ENCODE measurements at regions not wholly inside any gene's neighbourhood (a gene's known extent, or its start where the extent isn't known, plus 50 kb on each side); places are given as distances from the start of the nearest gene placed in this dataset.

- H3K79me2 ChIP-seq: no peaks in the 10 kb centered on the region
- no peak overlapping the region for H3K9ac ChIP-seq
- H3K27ac ChIP-seq: no peak overlapping the region
- H3K4me3 ChIP-seq (ENCODE audit: low read depth, low read length): no peak overlapping the region
- no peak overlapping the region for H3K4me2 ChIP-seq (ENCODE audit: low read length)
- H3K27me3 ChIP-seq (ENCODE audit: control insufficient read depth, insufficient read depth, low read length): no peaks in the 10 kb centered on the region
- no peaks in the 10 kb centered on the region for H3K36me3 ChIP-seq (ENCODE audit: control insufficient read depth, insufficient read depth, low read length)
- no peak for TF ChIP-seq CTCF (IDR thresholded peaks at IDR 0.05)
- H3K4me1 ChIP-seq: no peaks in the 10 kb centered on the region
- no peak overlapping the region for H2AFZ ChIP-seq
- no peaks in the 10 kb centered on the region for H3K9me3 ChIP-seq (ENCODE audit: control insufficient read depth, low read length)
Measured at GRCh38 chr22:34427436-34427835, 507.2 kb upstream of the LARGE1 start.

DNA sequence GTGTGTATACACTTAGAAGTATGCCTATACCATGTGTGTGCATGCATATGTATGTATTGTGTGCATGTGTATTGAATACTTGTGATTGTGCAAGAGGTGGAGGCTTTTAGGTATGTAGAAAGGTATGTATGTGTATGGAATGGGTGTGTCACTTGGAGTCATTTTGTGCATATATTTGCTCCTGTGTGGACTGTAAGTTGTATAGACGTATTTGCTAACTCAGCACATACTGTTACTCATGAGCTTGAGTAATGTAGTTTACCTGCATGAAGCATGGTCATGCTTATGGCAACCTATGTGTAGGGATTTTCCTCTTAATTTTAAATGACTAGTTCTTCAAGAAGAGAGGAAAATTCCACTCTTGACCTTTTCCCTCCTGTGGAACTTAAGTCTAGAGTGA lies 507.6 kb upstream of the LARGE1 start:
- no peak overlapping the region for H2AFZ ChIP-seq
- H3K27ac ChIP-seq: no peak overlapping the region
- H3K4me2 ChIP-seq (ENCODE audit: low read length): no peak overlapping the region
- H3K27me3 ChIP-seq (ENCODE audit: control insufficient read depth, insufficient read depth, low read length): no peaks in the 10 kb centered on the region
- H3K9me3 ChIP-seq (ENCODE audit: control insufficient read depth, low read length): no peaks in the 10 kb centered on the region
- H3K4me1 ChIP-seq: no peaks in the 10 kb centered on the region
- H3K4me3 ChIP-seq (ENCODE audit: low read depth, low read length): no peak overlapping the region
- H3K79me2 ChIP-seq: no peaks in the 10 kb centered on the region
- no peaks in the 10 kb centered on the region for H3K36me3 ChIP-seq (ENCODE audit: control insufficient read depth, insufficient read depth, low read length)
- no peak for TF ChIP-seq CTCF (IDR thresholded peaks at IDR 0.05)
- no peak overlapping the region for H3K9ac ChIP-seq

DNA sequence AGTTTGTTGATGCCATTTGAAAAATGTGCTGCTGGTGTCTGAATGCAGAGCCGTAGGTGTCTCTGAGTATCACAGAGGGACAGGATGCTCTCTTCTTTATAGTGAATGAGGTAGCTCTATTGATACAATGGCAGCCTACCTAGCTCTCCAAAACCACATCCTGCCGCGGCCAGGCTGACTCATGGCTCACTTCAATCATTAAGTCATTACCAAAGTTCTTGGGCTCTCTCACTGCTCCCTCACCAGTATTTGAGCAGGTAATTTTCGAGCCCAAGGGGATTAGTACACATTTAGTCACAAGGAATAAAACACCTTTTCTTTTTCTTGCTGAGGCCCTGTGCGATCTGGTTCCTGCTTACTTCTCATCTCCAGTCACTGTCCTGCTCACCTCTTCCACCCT lies 509.0 kb upstream of the LARGE1 start:
- no peak overlapping the region for H3K27ac ChIP-seq
- no peaks in the 10 kb centered on the region for H3K9me3 ChIP-seq (ENCODE audit: control insufficient read depth, low read length)
- H2AFZ ChIP-seq: no peak overlapping the region
- no peak overlapping the region for H3K9ac ChIP-seq
- TF ChIP-seq CTCF (IDR thresholded peaks at IDR 0.05): no peak
- no peaks in the 10 kb centered on the region for H3K27me3 ChIP-seq (ENCODE audit: control insufficient read depth, insufficient read depth, low read length)
- no peak overlapping the region for H3K4me3 ChIP-seq (ENCODE audit: low read depth, low read length)
- H3K4me2 ChIP-seq (ENCODE audit: low read length): no peak overlapping the region
- no peaks in the 10 kb centered on the region for H3K4me1 ChIP-seq
- no peaks in the 10 kb centered on the region for H3K79me2 ChIP-seq
- H3K36me3 ChIP-seq (ENCODE audit: control insufficient read depth, insufficient read depth, low read length): no peaks in the 10 kb centered on the region

- Histone ChIP-seq H3K9ac (no peak overlapping the region), H2AFZ (no peak overlapping the region), H3K4me1 (no peaks in the 10 kb centered on the region), H3K79me2 (no peaks in the 10 kb centered on the region), H3K27ac (no peak overlapping the region), H3K4me3 (ENCODE audit: low read depth, low read length) (no peak overlapping the region), H3K27me3 (ENCODE audit: control insufficient read depth, insufficient read depth, low read length) (no peaks in the 10 kb centered on the region), H3K4me2 (ENCODE audit: low read length) (no peak overlapping the region), H3K9me3 (ENCODE audit: control insufficient read depth, low read length) (no peaks in the 10 kb centered on the region), H3K36me3 (ENCODE audit: control insufficient read depth, insufficient read depth, low read length) (no peaks in the 10 kb centered on the region)
- no peak for TF ChIP-seq CTCF (IDR thresholded peaks at IDR 0.05)
Measured at GRCh38 chr22:34430386-34430785, 510.1 kb upstream of the LARGE1 start.

GRCh38 chr22:34434371-34434770 lies 514.1 kb upstream of the LARGE1 start:
- no peaks in the 10 kb centered on the region for H3K9me3 ChIP-seq (ENCODE audit: control insufficient read depth, low read length)
- H3K4me2 ChIP-seq (ENCODE audit: low read length): no peak overlapping the region
- no peak for TF ChIP-seq CTCF (IDR thresholded peaks at IDR 0.05)
- H2AFZ ChIP-seq: no peak overlapping the region
- no peak overlapping the region for H3K4me3 ChIP-seq (ENCODE audit: low read depth, low read length)
- no peak overlapping the region for H3K27ac ChIP-seq
- no peaks in the 10 kb centered on the region for H3K79me2 ChIP-seq
- no peaks in the 10 kb centered on the region for H3K27me3 ChIP-seq (ENCODE audit: control insufficient read depth, insufficient read depth, low read length)
- H3K36me3 ChIP-seq (ENCODE audit: control insufficient read depth, insufficient read depth, low read length): no peaks in the 10 kb centered on the region
- no peak overlapping the region for H3K9ac ChIP-seq
- H3K4me1 ChIP-seq: no peaks in the 10 kb centered on the region
